HEK293T (cell line): ENCODE measurements at regions not wholly inside any gene's neighbourhood (a gene's known extent, or its start where the extent isn't known, plus 50 kb on each side); places are given as distances from the start of the nearest gene placed in this dataset.

Source experiments
- CTCF ChIA-PET: fragments of 350-600 bp; formaldehyde crosslinking; extraction: SDS; loops from one replicate; lab custom pipeline; 2021; ENCODE audit warnings: antibody characterized with exemption, inconsistent platforms; lab: Yijun Ruan, JAX
- POLR2A ChIA-PET: fragments of 350-600 bp; formaldehyde crosslinking; extraction: SDS; loops from one replicate; lab custom pipeline; 2020; ENCODE audit warnings: antibody characterized with exemption, inconsistent platforms; lab: Yijun Ruan, JAX
- DNase-seq: peaks from one replicate; pipeline ENCODE4 v3.0.0; 2012; ENCODE audit warnings: mixed read lengths; ENCODE audit errors: extremely low spot score
- ARNT ChIP-seq: fragments of 450-650 bp; IDR thresholded peaks from 2 replicates; pipeline ENCODE4 v1.6.1; 2017; ENCODE audit warnings: mild to moderate bottlenecking
- BHLHE40 ChIP-seq: fragments of 450-650 bp; IDR thresholded peaks from 2 replicates; pipeline ENCODE4 v1.6.1; 2016; ENCODE audit warnings: mild to moderate bottlenecking, moderate library complexity, borderline replicate concordance
- CTBP1 ChIP-seq: fragments of 450-650 bp; IDR thresholded peaks from 2 replicates; pipeline ENCODE4 v1.6.1; 2016; ENCODE audit warnings: borderline replicate concordance
- ELF4 ChIP-seq: fragments of 450-650 bp; IDR thresholded peaks from 2 replicates; pipeline ENCODE4 v1.6.1; 2017; ENCODE audit warnings: antibody characterized with exemption
- FOXA1 ChIP-seq: fragments of 450-650 bp; IDR thresholded peaks from 2 replicates; pipeline ENCODE4 v1.6.1; 2016; ENCODE audit warnings: mild to moderate bottlenecking
- FOXK2 ChIP-seq: fragments of 450-650 bp; IDR thresholded peaks from 2 replicates; pipeline ENCODE4 v1.6.1; 2016; ENCODE audit warnings: mild to moderate bottlenecking
- FOXM1 ChIP-seq: fragments of 450-650 bp; IDR thresholded peaks from 2 replicates; pipeline ENCODE4 v1.6.1; 2017; ENCODE audit warnings: mild to moderate bottlenecking, borderline replicate concordance
- HDGF ChIP-seq: fragments of 450-650 bp; IDR thresholded peaks from 2 replicates; pipeline ENCODE4 v1.6.1; 2017; ENCODE audit warnings: antibody characterized with exemption, borderline replicate concordance
- L3MBTL2 ChIP-seq: fragments of 450-650 bp; conservative IDR thresholded peaks from 2 replicates; pipeline ENCODE4 v1.6.1; 2016; ENCODE audit warnings: mild to moderate bottlenecking
- LEF1 ChIP-seq: fragments of 450-650 bp; IDR thresholded peaks from 2 replicates; pipeline ENCODE4 v1.6.1; 2017; ENCODE audit warnings: mild to moderate bottlenecking, borderline replicate concordance
- NFRKB ChIP-seq: fragments of 450-650 bp; IDR thresholded peaks from 2 replicates; pipeline ENCODE4 v1.6.1; 2016; ENCODE audit warnings: mild to moderate bottlenecking, moderate library complexity
- PKNOX1 ChIP-seq: fragments of 450-650 bp; IDR thresholded peaks from 2 replicates; pipeline ENCODE4 v1.6.1; 2016
- SP1 ChIP-seq: fragments of 450-650 bp; IDR thresholded peaks from 2 replicates; pipeline ENCODE4 v1.6.1; 2017
- SUZ12 ChIP-seq: fragments of 450-650 bp; IDR thresholded peaks from 2 replicates; pipeline ENCODE4 v1.6.1; 2016; ENCODE audit warnings: mild to moderate bottlenecking
- TARDBP ChIP-seq: fragments of 450-650 bp; IDR thresholded peaks from 2 replicates; pipeline ENCODE4 v1.6.1; 2016
- ZNF384 ChIP-seq: fragments of 450-650 bp; IDR thresholded peaks from 2 replicates; pipeline ENCODE4 v1.6.1; 2016

DNA sequence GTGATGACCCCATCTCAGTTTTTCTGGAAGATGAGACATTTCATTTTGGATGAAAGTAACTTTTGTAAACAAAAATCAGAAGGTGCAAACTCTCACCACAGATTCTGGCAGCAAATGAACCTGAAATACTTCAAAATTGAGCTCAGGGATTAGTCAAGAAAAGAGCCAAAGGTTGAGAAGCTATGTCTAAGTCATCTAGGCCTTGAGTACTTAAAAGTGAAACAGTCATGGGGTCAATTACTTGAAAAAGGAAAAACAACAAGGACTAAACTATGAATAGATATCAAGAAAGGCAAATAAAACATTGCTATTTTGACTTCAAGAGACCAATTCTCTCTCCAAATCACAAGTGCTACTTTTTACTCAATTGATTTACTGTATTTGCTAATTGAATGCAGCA, 285.1 kb downstream of the RBM43 start:
- TF ChIP-seq ARNT (no peak), FOXM1 (no peak)
- no peak for DNase-seq
- CTCF ChIA-PET = no interaction called here
- POLR2A ChIA-PET = no interaction called here

GRCh38 chr2:150974864-150975263, 286.8 kb downstream of the RBM43 start:
- POLR2A ChIA-PET = no interaction called here
- TF ChIP-seq PKNOX1 (peak; percentile 61), ARNT (no peak)
- no peak for DNase-seq
- CTCF ChIA-PET = no interaction called here

- no peak for DNase-seq
- ChIA-PET POLR2A (no interaction called here), CTCF (no interaction called here)
- TF ChIP-seq CTBP1 (no peak), LEF1 (no peak), PKNOX1 (no peak), SP1 (no peak), FOXA1 (no peak)
These were observed 287.4 kb downstream of the RBM43 start for GRCh38 chr2:150974234-150974633.

GRCh38 chr2:150971910-150972309, 289.8 kb downstream of the RBM43 start:
- TF ChIP-seq HDGF (no peak), ZNF384 (no peak), SP1 (no peak), FOXK2 (no peak), FOXA1 (no peak), CTBP1 (no peak), TARDBP (no peak), ELF4 (no peak), NFRKB (no peak), SUZ12 (no peak), LEF1 (no peak), L3MBTL2 (no peak), BHLHE40 (no peak), ARNT (no peak), FOXM1 (no peak)
- no peak for DNase-seq
- CTCF ChIA-PET = no interaction called here
- POLR2A ChIA-PET = no interaction called here

- ChIA-PET POLR2A (no interaction called here), CTCF (no interaction called here)
- no peak for DNase-seq
- TF ChIP-seq ARNT (no peak), SUZ12 (no peak), FOXM1 (no peak), BHLHE40 (no peak), ZNF384 (no peak), L3MBTL2 (no peak), LEF1 (no peak), NFRKB (no peak), SP1 (no peak), HDGF (no peak)
These were observed 298.3 kb downstream of the RBM43 start for GRCh38 chr2:150963336-150963735.

DNA sequence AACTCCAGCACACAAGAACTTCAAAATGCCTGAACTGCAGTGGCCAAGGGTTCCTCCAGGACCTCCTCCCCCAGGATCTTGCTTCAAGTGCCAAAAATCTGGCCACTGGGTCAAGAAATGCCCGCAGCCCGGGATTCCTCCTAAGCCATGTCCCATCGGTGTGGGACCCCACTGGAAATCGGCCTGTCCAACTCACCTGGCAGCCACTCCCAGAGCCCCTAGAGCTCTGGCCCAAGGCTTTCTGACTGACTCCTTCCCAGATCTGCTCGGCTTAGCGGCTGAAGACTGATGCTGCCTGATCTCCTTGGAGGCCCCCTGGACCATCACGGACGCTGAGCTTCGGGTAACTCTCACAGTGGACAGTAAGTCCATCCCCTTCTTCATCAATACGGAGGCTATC, 306.4 kb downstream of the RBM43 start:
- TF ChIP-seq ARNT = no peak
- TF ChIP-seq ZNF384 = no peak
- no peak for TF ChIP-seq FOXA1
- no peak for TF ChIP-seq PKNOX1
- no peak for TF ChIP-seq SP1
- ChIA-PET CTCF (no interaction called here), POLR2A (no interaction called here)
- DNase-seq = no peak

DNA sequence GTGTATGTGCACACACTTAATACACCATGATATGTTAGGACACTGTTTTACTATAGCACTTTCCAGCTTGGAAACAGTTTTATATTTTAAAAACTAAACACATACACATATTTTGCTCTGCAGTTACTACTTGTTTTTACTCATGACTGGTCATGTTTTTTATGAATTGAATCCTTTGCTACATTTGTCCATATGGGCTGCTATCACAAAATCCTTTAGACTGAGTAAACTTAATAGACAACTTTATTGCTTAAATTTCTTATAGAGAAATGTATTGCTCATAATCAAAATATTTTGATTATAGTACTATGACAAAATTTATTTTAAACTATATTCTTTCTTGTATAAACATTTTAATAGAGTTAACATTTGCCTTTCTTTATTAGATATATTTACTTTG, 314.8 kb downstream of the RBM43 start:
- POLR2A ChIA-PET = no interaction called here
- CTCF ChIA-PET = no interaction called here
- no peak for DNase-seq
- no peak for TF ChIP-seq FOXA1
- no peak for TF ChIP-seq CTBP1

- TF ChIP-seq FOXK2 (no peak), L3MBTL2 (no peak), ELF4 (no peak), PKNOX1 (no peak), TARDBP (no peak), SP1 (no peak), ARNT (no peak), HDGF (no peak), SUZ12 (no peak), NFRKB (no peak), ZNF384 (no peak), BHLHE40 (no peak), FOXA1 (no peak)
- POLR2A ChIA-PET = no interaction called here
- no peak for DNase-seq
- CTCF ChIA-PET = no interaction called here
These were observed 317.3 kb downstream of the RBM43 start for GRCh38 chr2:150944315-150944714.
